AG10803 (cell line): ENCODE measurements at regions not wholly inside any gene's neighbourhood (a gene's known extent, or its start where the extent isn't known, plus 50 kb on each side); places are given as distances from the start of the nearest gene placed in this dataset.

Experiments
- DNase-seq: peaks from one replicate; pipeline ENCODE4 v3.0.0; 2010; ENCODE audit warnings: low read depth
- H3K4me3 ChIP-seq: 2 replicates; pipeline ENCODE4 v1.5.1; 2011; ENCODE audit warnings: mild to moderate bottlenecking, low read length, control low read depth
- CTCF ChIP-seq: conservative IDR thresholded peaks from 2 replicates; pipeline ENCODE4 v1.5.1; 2011; ENCODE audit warnings: mild to moderate bottlenecking, low read length, control low read depth, inconsistent platforms

- no peak for TF ChIP-seq CTCF
- DNase-seq: no peak
- H3K4me3 ChIP-seq: no peak overlapping the region
Observed at GRCh38 chr11:116261606-116262005, 511.2 kb downstream of the BUD13 start.

- DNase-seq: no peak
- TF ChIP-seq CTCF: no peak
Observed at GRCh38 chr11:116258821-116259220, 514.0 kb downstream of the BUD13 start.

GRCh38 chr11:116257883-116258282, 514.9 kb downstream of the BUD13 start:
- no peak overlapping the region for H3K4me3 ChIP-seq
- TF ChIP-seq CTCF: no peak
- DNase-seq: no peak

More at GRCh38 chr11:116258821-116259220, 514.0 kb downstream of the BUD13 start:
- no peak overlapping the region for H3K4me3 ChIP-seq

- TF ChIP-seq CTCF: no peak
- no peak for DNase-seq
- no peak overlapping the region for H3K4me3 ChIP-seq
Observed at GRCh38 chr11:116257092-116257491, 515.7 kb downstream of the BUD13 start.

GRCh38 chr11:116256215-116256614, 516.6 kb downstream of the BUD13 start:
- TF ChIP-seq CTCF: no peak
- no peak for DNase-seq

GRCh38 chr11:116255321-116255953, 517.4 kb downstream of the BUD13 start:
- DNase-seq: no peak
- TF ChIP-seq CTCF: no peak
- no peak overlapping the region for H3K4me3 ChIP-seq

More at GRCh38 chr11:116256215-116256614, 516.6 kb downstream of the BUD13 start:
- H3K4me3 ChIP-seq: no peak overlapping the region

- H3K4me3 ChIP-seq: no peak overlapping the region
- DNase-seq: no peak
- no peak for TF ChIP-seq CTCF
Observed at GRCh38 chr11:116250155-116250554, 522.6 kb downstream of the BUD13 start.
